Astrocyte (in vitro differentiated cells and primary cell): ENCODE measurements at regions not wholly inside any gene's neighbourhood (a gene's known extent, or its start where the extent isn't known, plus 50 kb on each side); places are given as distances from the start of the nearest gene placed in this dataset.

Experiments used
- DNase-seq: peaks from one replicate; pipeline ENCODE4 v3.0.0-alpha.2; 2010; ENCODE audit warnings: low read depth
- FAIRE-seq: peaks from 2 replicates; lab custom pipeline; 2011; peaks lifted over from hg19 to GRCh38; lab: Jason Lieb, UNC
- H2AFZ ChIP-seq: 2 replicates; pipeline ENCODE4 v1.6.0; 2012; ENCODE audit warnings: low read depth, low read length, inconsistent platforms
- H3K27ac ChIP-seq: 2 replicates; pipeline ENCODE4 v1.5.1; 2011; ENCODE audit warnings: low read depth, low read length, inconsistent platforms
- H3K27me3 ChIP-seq: 2 replicates; pipeline ENCODE4 v1.6.0; 2011; ENCODE audit warnings: low read length, inconsistent platforms; ENCODE audit not compliant: insufficient read depth
- H3K36me3 ChIP-seq: 2 replicates; pipeline ENCODE4 v1.5.1; 2011; ENCODE audit warnings: low read length, inconsistent platforms; ENCODE audit not compliant: insufficient read depth
- H3K4me1 ChIP-seq: 2 replicates; pipeline ENCODE4 v1.5.1; 2011; ENCODE audit warnings: low read length, inconsistent platforms; ENCODE audit not compliant: insufficient read depth
- H3K4me2 ChIP-seq: 2 replicates; pipeline ENCODE4 v1.6.0; 2012; ENCODE audit warnings: low read length, inconsistent platforms
- H3K4me3 ChIP-seq: 2 replicates; pipeline ENCODE4 v1.5.1; 2011; ENCODE audit warnings: low read depth, mild to moderate bottlenecking, low read length, inconsistent platforms; ENCODE audit not compliant: insufficient read depth
- H3K79me2 ChIP-seq: 2 replicates; pipeline ENCODE4 v1.6.0; 2012; ENCODE audit warnings: mild to moderate bottlenecking, low read length, inconsistent platforms; ENCODE audit not compliant: insufficient read depth
- H3K9ac ChIP-seq: 2 replicates; pipeline ENCODE4 v1.6.0; 2012; ENCODE audit warnings: mild to moderate bottlenecking, low read length, inconsistent platforms
- H3K9me3 ChIP-seq: 2 replicates; pipeline ENCODE4 v1.5.1; 2012; ENCODE audit warnings: low read depth, mild to moderate bottlenecking, low read length, inconsistent platforms; ENCODE audit not compliant: insufficient read depth
- H4K20me1 ChIP-seq: 2 replicates; pipeline ENCODE4 v1.6.0; 2012; ENCODE audit warnings: low read length, inconsistent platforms; ENCODE audit not compliant: insufficient read depth
- H3K27ac Mint-ChIP-seq: one replicate; pipeline ENCODE4 v1.8.0; 2021; ENCODE audit warnings: mild to moderate bottlenecking, mixed read lengths; ENCODE audit not compliant: unreplicated experiment
- H3K27me3 Mint-ChIP-seq: one replicate; pipeline ENCODE4 v1.8.0; 2021; ENCODE audit warnings: low read depth, mixed read lengths; ENCODE audit not compliant: unreplicated experiment
- H3K36me3 Mint-ChIP-seq: one replicate; pipeline ENCODE4 v1.8.0; 2021; ENCODE audit warnings: low read depth, mixed read lengths; ENCODE audit not compliant: unreplicated experiment
- H3K4me1 Mint-ChIP-seq: one replicate; pipeline ENCODE4 v1.8.0; 2021; ENCODE audit warnings: low read depth, mixed read lengths; ENCODE audit not compliant: unreplicated experiment
- H3K4me3 Mint-ChIP-seq: one replicate; pipeline ENCODE4 v1.8.0; 2021; ENCODE audit warnings: mild to moderate bottlenecking, moderate library complexity, mixed read lengths; ENCODE audit not compliant: unreplicated experiment
- H3K9me3 Mint-ChIP-seq: one replicate; pipeline ENCODE4 v1.8.0; 2021; ENCODE audit warnings: mild to moderate bottlenecking, mixed read lengths; ENCODE audit not compliant: unreplicated experiment
- CTCF ChIP-seq: IDR thresholded peaks from 2 replicates; pipeline ENCODE4 v1.5.1; 2011; ENCODE audit warnings: low read depth, mild to moderate bottlenecking, inconsistent platforms, low read length, moderate library complexity; ENCODE audit not compliant: insufficient read depth
- EZH2 ChIP-seq: IDR thresholded peaks from 2 replicates; pipeline ENCODE4 v1.6.1; 2012; ENCODE audit warnings: mild to moderate bottlenecking, low read length, inconsistent platforms; ENCODE audit not compliant: insufficient read depth

- H4K20me1 ChIP-seq: no peaks in the 10 kb centered on the region
- Mint-ChIP-seq H3K9me3 (peaks cover 5% of the 10 kb centered on the region), H3K27me3 (no peaks in the 10 kb centered on the region), H3K4me3 (no peak overlapping the region), H3K36me3 (no peaks in the 10 kb centered on the region), H3K27ac (no peak overlapping the region), H3K4me1 (peaks cover 10% of the 10 kb centered on the region)
- no peak overlapping the region for H3K4me3 ChIP-seq
- no peak overlapping the region for H2AFZ ChIP-seq
- TF ChIP-seq EZH2 (no peak), CTCF (no peak)
- H3K4me2 ChIP-seq: no peak overlapping the region
- H3K27me3 ChIP-seq: peaks cover 6% of the 10 kb centered on the region
- no peak overlapping the region for H3K27ac ChIP-seq
- no peaks in the 10 kb centered on the region for H3K79me2 ChIP-seq
- H3K36me3 ChIP-seq: no peaks in the 10 kb centered on the region
- no peaks in the 10 kb centered on the region for H3K9me3 ChIP-seq
- DNase-seq (no peak), FAIRE-seq (no peak)
- no peak overlapping the region for H3K9ac ChIP-seq
- H3K4me1 ChIP-seq: peaks cover 10% of the 10 kb centered on the region
Measured at GRCh38 chr4:38213083-38213805, 253.0 kb downstream of the PTTG2 start.

GRCh38 chr4:38222892-38223291 lies 262.7 kb downstream of the PTTG2 start:
- Histone ChIP-seq H3K4me1 (no peaks in the 10 kb centered on the region), H3K9ac (no peak overlapping the region), H3K36me3 (no peaks in the 10 kb centered on the region), H3K9me3 (no peaks in the 10 kb centered on the region), H3K79me2 (no peaks in the 10 kb centered on the region), H2AFZ (no peak overlapping the region), H3K27me3 (peaks cover 12% of the 10 kb centered on the region), H4K20me1 (no peaks in the 10 kb centered on the region), H3K4me3 (no peak overlapping the region), H3K27ac (no peak overlapping the region), H3K4me2 (no peak overlapping the region)
- Mint-ChIP-seq H3K27me3 (peaks cover 9% of the 10 kb centered on the region), H3K36me3 (no peaks in the 10 kb centered on the region), H3K4me3 (no peak overlapping the region), H3K9me3 (peaks cover 5% of the 10 kb centered on the region), H3K27ac (no peak overlapping the region), H3K4me1 (peaks cover 3% of the 10 kb centered on the region)
- TF ChIP-seq CTCF (no peak), EZH2 (no peak)
- no peak for DNase-seq
- FAIRE-seq: no peak

- DNase-seq (no peak), FAIRE-seq (no peak)
- Histone ChIP-seq H3K36me3 (no peaks in the 10 kb centered on the region), H3K27ac (no peak overlapping the region), H3K4me2 (no peak overlapping the region), H3K4me3 (no peak overlapping the region), H3K79me2 (no peaks in the 10 kb centered on the region), H3K9me3 (no peaks in the 10 kb centered on the region), H4K20me1 (no peaks in the 10 kb centered on the region), H3K9ac (no peak overlapping the region), H2AFZ (no peak overlapping the region), H3K27me3 (peaks cover 12% of the 10 kb centered on the region), H3K4me1 (no peaks in the 10 kb centered on the region)
- H3K9me3 Mint-ChIP-seq: peaks cover 5% of the 10 kb centered on the region
- H3K36me3 Mint-ChIP-seq: no peaks in the 10 kb centered on the region
- no peak overlapping the region for H3K4me3 Mint-ChIP-seq
- H3K27me3 Mint-ChIP-seq: peaks cover 9% of the 10 kb centered on the region
- peaks cover 3% of the 10 kb centered on the region for H3K4me1 Mint-ChIP-seq
- H3K27ac Mint-ChIP-seq: no peak overlapping the region
- TF ChIP-seq EZH2 (no peak), CTCF (no peak)
Measured at GRCh38 chr4:38223306-38223705, 263.1 kb downstream of the PTTG2 start.
